Nephron (organoid): ENCODE measurements at regions not wholly inside any gene's neighbourhood (a gene's known extent, or its start where the extent isn't known, plus 50 kb on each side); places are given as distances from the start of the nearest gene placed in this dataset.

Source experiments
- H3K27ac Mint-ChIP-seq, 3 experiments: 2 replicates each; pipeline ENCODE4 v1.8.0; 2020; ENCODE audit warnings: mixed read lengths in 3 of 3, mild to moderate bottlenecking in 2 of 3, moderate library complexity in 1 of 3
- H3K27me3 Mint-ChIP-seq: 2 replicates; pipeline ENCODE4 v1.8.0; 2021; ENCODE audit warnings: low read depth, mild to moderate bottlenecking, moderate library complexity, mixed read lengths
- H3K36me3 Mint-ChIP-seq: 2 replicates; pipeline ENCODE4 v1.8.0; 2020; ENCODE audit warnings: low read depth, mixed read lengths
- H3K4me1 Mint-ChIP-seq: 2 replicates; pipeline ENCODE4 v1.8.0; 2020; ENCODE audit warnings: mixed read lengths
- H3K4me3 Mint-ChIP-seq, 3 experiments: 2 replicates each; pipeline ENCODE4 v1.8.0; 2020; ENCODE audit warnings: mild to moderate bottlenecking in 3 of 3, mixed read lengths in 3 of 3, moderate library complexity in 2 of 3
- H3K9me3 Mint-ChIP-seq: 2 replicates; pipeline ENCODE4 v1.8.0; 2020; ENCODE audit warnings: mixed read lengths
- TF ChIP-seq, protein P1 (sequence below), 3 experiments: fragments of 200-600 bp; sonication (generic); IDR thresholded peaks; one replicate each; pipeline ENCODE4 v1.5.0; 2021; ENCODE audit warnings: antibody characterized with exemption in 3 of 3; ENCODE audit not compliant: unreplicated experiment in 3 of 3

DNA sequence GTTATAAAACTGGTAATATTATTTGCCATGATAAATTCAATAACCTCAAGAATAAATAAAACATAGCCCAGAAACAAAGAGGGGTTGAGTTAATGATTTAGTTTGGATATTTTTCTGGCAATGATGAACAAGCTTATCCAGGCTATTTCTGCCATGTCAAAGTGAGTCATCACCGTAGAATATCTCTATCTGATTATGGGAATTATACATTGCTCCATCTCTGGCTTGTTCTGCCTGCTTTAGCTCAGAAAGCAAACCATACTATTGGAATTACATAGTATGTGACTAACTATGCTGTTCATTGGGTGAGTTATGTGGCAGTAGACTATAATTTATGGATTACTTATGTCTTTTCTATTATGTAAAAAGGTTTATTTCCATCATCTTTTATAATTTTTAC, 680.1 kb upstream of the AADAT start:
- Mint-ChIP-seq H3K27me3 (no peaks in the 10 kb centered on the region), H3K27ac (no peak overlapping the region), H3K4me3 (no peak overlapping the region), H3K36me3 (no peaks in the 10 kb centered on the region), H3K9me3 (no peaks in the 10 kb centered on the region), H3K4me1 (no peaks in the 10 kb centered on the region)
- TF ChIP-seq, protein P1, sequence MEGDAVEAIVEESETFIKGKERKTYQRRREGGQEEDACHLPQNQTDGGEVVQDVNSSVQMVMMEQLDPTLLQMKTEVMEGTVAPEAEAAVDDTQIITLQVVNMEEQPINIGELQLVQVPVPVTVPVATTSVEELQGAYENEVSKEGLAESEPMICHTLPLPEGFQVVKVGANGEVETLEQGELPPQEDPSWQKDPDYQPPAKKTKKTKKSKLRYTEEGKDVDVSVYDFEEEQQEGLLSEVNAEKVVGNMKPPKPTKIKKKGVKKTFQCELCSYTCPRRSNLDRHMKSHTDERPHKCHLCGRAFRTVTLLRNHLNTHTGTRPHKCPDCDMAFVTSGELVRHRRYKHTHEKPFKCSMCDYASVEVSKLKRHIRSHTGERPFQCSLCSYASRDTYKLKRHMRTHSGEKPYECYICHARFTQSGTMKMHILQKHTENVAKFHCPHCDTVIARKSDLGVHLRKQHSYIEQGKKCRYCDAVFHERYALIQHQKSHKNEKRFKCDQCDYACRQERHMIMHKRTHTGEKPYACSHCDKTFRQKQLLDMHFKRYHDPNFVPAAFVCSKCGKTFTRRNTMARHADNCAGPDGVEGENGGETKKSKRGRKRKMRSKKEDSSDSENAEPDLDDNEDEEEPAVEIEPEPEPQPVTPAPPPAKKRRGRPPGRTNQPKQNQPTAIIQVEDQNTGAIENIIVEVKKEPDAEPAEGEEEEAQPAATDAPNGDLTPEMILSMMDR (IDR thresholded peaks at IDR 0.05; ENCODE audit: unreplicated experiment in 3 of 3): no peak

DNA sequence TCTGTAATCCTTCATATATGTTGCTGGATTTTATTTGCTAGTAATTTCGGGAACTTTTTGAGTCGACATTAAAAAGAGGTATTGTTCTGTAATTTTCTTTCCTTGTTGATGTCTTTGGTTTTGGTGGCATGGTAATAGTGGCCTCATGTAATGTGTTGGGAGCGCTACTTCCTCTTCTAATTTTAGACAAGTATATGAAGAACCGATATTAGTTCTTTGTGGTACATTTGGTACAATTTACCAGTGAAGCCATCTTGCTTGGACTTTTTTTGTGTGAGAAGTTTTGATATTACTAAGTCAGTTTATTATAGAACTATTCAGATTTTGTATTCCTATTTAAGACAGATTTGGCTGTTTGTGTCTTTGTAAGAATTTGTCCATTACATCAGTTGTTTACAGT, 669.2 kb upstream of the AADAT start:
- H3K4me1 Mint-ChIP-seq: no peaks in the 10 kb centered on the region
- H3K27me3 Mint-ChIP-seq: no peaks in the 10 kb centered on the region
- H3K36me3 Mint-ChIP-seq: no peaks in the 10 kb centered on the region
- TF ChIP-seq, protein P1 (IDR thresholded peaks at IDR 0.05; ENCODE audit: unreplicated experiment in 3 of 3): no peak
- H3K4me3 Mint-ChIP-seq: no peak overlapping the region
- H3K27ac Mint-ChIP-seq: no peak overlapping the region
- H3K9me3 Mint-ChIP-seq: peaks cover 9% of the 10 kb centered on the region

DNA sequence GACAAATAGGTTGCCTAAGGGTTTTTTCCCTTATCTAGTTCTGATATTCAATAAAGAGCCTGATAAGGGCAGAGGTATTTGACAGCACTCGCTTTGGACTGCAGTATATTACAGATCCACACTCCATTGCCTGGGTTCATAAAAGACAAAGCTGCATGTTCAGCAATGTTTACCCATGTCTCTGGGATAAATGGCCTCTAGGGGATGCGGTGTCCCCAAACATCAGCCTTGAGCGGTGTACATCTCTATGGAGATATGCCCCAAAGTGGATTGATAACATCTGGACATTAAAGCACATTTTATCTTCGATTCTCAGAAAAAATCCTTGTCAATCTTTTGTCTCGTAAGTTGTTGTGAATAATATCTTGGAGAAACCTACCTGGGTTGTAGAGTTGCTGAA, 660.8 kb upstream of the AADAT start:
- Mint-ChIP-seq H3K4me3 (no peak overlapping the region), H3K36me3 (no peaks in the 10 kb centered on the region), H3K27me3 (no peaks in the 10 kb centered on the region), H3K27ac (no peak overlapping the region), H3K4me1 (no peaks in the 10 kb centered on the region), H3K9me3 (peaks cover 11% of the 10 kb centered on the region)
- TF ChIP-seq, protein P1 (IDR thresholded peaks at IDR 0.05; ENCODE audit: unreplicated experiment in 3 of 3): no peak

DNA sequence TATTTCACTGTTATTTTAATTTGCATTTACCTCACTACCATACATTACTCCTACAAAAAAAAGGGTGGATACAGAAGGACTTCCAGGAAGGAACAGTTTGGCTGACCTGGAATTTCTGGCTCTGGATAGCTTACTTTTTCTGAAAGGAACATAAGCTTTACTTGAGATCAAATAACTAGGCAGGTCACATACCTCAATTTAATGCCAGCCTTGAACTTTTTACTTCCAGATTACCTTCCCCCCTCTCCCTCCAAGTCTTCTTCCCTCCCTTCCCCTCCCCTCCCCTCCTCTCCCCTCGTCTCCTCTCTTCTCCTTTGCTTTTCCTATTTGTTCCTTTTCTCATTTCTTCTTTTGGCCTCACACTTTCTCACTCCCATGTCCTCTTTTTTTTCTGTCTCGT, 659.2 kb upstream of the AADAT start:
- Mint-ChIP-seq H3K27me3 (no peaks in the 10 kb centered on the region), H3K9me3 (peaks cover 5% of the 10 kb centered on the region), H3K27ac (no peak overlapping the region), H3K36me3 (no peaks in the 10 kb centered on the region), H3K4me1 (no peaks in the 10 kb centered on the region), H3K4me3 (no peak overlapping the region)
- TF ChIP-seq, protein P1 (IDR thresholded peaks at IDR 0.05; ENCODE audit: unreplicated experiment in 3 of 3): no peak

DNA sequence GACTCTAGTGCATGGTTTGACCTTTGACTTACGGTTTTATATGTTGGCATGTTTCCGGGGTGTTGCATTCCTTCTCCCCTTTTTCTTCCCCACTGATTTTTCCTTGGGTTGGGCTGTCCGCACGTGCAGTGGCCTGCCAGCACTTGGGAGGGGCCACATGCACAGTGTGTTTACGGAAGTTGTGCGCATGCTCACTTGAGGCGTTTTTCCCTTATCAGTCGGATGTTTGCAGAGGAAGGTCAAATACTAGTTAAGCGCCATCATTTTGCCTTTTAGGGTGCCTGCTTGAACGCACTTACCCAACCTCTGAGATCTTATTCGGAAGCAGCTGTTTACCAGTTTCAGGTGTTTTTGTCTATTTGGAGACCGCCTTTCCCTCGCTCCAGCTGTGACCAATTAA, 653.9 kb upstream of the AADAT start:
- peaks cover 2% of the 10 kb centered on the region for H3K9me3 Mint-ChIP-seq
- H3K36me3 Mint-ChIP-seq: no peaks in the 10 kb centered on the region

DNA sequence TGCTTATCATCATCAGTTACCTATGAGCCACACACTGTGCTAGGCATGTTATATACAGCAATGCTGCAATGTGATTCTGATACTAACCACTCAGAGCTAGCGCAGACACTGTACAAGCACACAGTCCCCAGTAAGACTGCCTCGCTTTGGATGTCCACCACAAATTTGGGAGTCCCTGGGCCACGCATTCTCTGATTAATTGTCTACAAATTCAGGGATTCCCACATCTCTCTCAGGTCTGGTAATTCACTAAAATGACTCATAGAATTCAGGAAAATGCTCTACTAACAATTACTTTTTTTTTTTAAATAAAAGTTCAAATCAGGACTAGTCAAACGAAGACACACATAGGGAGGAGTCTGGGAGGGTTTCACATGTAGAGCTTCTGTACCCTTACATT, 652.1 kb upstream of the AADAT start:
- peaks cover 3% of the 10 kb centered on the region for H3K9me3 Mint-ChIP-seq
- no peaks in the 10 kb centered on the region for H3K36me3 Mint-ChIP-seq
- TF ChIP-seq, protein P1 (IDR thresholded peaks at IDR 0.05; ENCODE audit: unreplicated experiment in 3 of 3): no peak
- H3K27ac Mint-ChIP-seq: no peak overlapping the region
- no peaks in the 10 kb centered on the region for H3K4me1 Mint-ChIP-seq
- H3K27me3 Mint-ChIP-seq: no peaks in the 10 kb centered on the region
- no peak overlapping the region for H3K4me3 Mint-ChIP-seq

More for the DNA sequence above, 653.9 kb upstream of the AADAT start:
- Mint-ChIP-seq H3K4me1 (no peaks in the 10 kb centered on the region), H3K4me3 (no peak overlapping the region), H3K27me3 (no peaks in the 10 kb centered on the region), H3K27ac (no peak overlapping the region)
- TF ChIP-seq, protein P1 (IDR thresholded peaks at IDR 0.05; ENCODE audit: unreplicated experiment in 3 of 3): no peak
